Pancreas (tissue), 10 donors: ENCODE measurements at regions not wholly inside any gene's neighbourhood (a gene's known extent, or its start where the extent isn't known, plus 50 kb on each side); places are given as distances from the start of the nearest gene placed in this dataset.

Experiments
- ATAC-seq, 4 donors: fragments of 200-7000 bp; cut with Tn5 transposase; one replicate each; pipeline versions ENCODE4 v1.8.0 to v1.9.1; 2020; ENCODE audit warnings: mild to moderate bottlenecking in 4 of 4, moderate library complexity in 4 of 4
- DNase-seq, 6 donors: peaks; one replicate each; pipeline ENCODE4 v3.0.0-alpha.2; 2020
- FAIRE-seq: peaks from 2 replicates; lab custom pipeline; 2012; peaks lifted over from hg19 to GRCh38; lab: Jason Lieb, UNC
- H3K27ac ChIP-seq, 4 donors: fragments of 200-600 bp; sonication (generic); 1 replicate in 3 of 4; 2 replicates in 1 of 4; pipeline versions ENCODE4 v1.5.0 to v1.8.0; 2020
- H3K27me3 ChIP-seq, 4 donors: fragments of 200-600 bp; one replicate each; pipeline ENCODE4 v1.8.0; 2021
- H3K36me3 ChIP-seq, 3 donors: fragments of 200-600 bp; sonication (generic) in 1 of 3; one replicate each; pipeline versions ENCODE4 v1.5.0 to v1.8.0; 2020 to 2021
- H3K4me1 ChIP-seq, 3 donors: fragments of 200-600 bp; one replicate each; pipeline ENCODE4 v1.8.0; 2021
- H3K4me3 ChIP-seq, 4 donors: fragments of 200-600 bp; sonication (generic) in 2 of 4; one replicate each; pipeline versions ENCODE4 v1.5.0 to v1.8.0; 2020 to 2021
- H3K9me3 ChIP-seq, 4 donors: fragments of 200-600 bp; one replicate each; pipeline ENCODE4 v1.8.0; 2021
- CTCF ChIP-seq, 4 donors: fragments of 200-600 bp; sonication (generic) in 3 of 4; IDR thresholded peaks; one replicate each; pipeline versions ENCODE4 v1.5.0 to v1.8.0; 2021; ENCODE audit warnings: antibody characterized with exemption in 4 of 4
- WGBS, 2 donors: extraction: QIAGEN DNeasy Blood & Tissue Kit; methylation state at CpG; one replicate each; pipeline ENCODE4 v1.1.7; 2013; 5-methylcytosine and 5-hydroxymethylcytosine counted together
- intact Hi-C, 3 donors: fragments of 100-400 bp; cut with DNase I; formaldehyde crosslinking; loops; one replicate each; pipeline versions ENCODE4 v1.11.1 to v1.14.2; 2022
- donor health status: healthy with polysubstance abuse.
- donor health status: DM: no; HTN: no; CAD: no; lungs with moderate emphysema.
- donor health status: DM: no; HTN: no; CAD: no.
- donor health status: control.
- donor health status: control.
- donor health status: Bipolar disorder and iron deficiency.
- donor health status: DM: yes; HTN: yes; CAD: no.
- donor health status: DM: no; HTN: no; CAD: no.
- donor health status: DM: no; HTN: no; CAD: no.
- donor health status: DM: yes; HTN: yes; CAD: no.

- FAIRE-seq (no peak), DNase-seq (no peak)
- H3K4me3 ChIP-seq = no peak overlapping the region
Observed at GRCh38 chr17:74012465-74012864, 191.0 kb upstream of the RPL38 start.

GRCh38 chr17:74015316-74015715 is 188.2 kb upstream of the RPL38 start:
- H3K4me3 ChIP-seq = no peak overlapping the region
- FAIRE-seq (no peak), ATAC-seq (no peak), DNase-seq (no peak)
- peaks cover 0 to 3% (median 0%) of the 10 kb centered on the region in 4 donors for H3K27me3 ChIP-seq
- H3K36me3 ChIP-seq = no peaks in the 10 kb centered on the region
- no peaks in the 10 kb centered on the region for H3K9me3 ChIP-seq
- intact Hi-C loops = no loop called here
- TF ChIP-seq CTCF (IDR thresholded peaks at IDR 0.05) = no peak
- 68 to 74% methylated on average over 5 of the region's 5 CpGs for WGBS, 2 donors
- no peaks in the 10 kb centered on the region for H3K4me1 ChIP-seq
- H3K27ac ChIP-seq = no peak overlapping the region

More at GRCh38 chr17:74012465-74012864, 191.0 kb upstream of the RPL38 start:
- Histone ChIP-seq H3K4me1 (no peaks in the 10 kb centered on the region), H3K27ac (no peak overlapping the region), H3K9me3 (no peaks in the 10 kb centered on the region), H3K27me3 (peaks cover 0 to 12% (median 0%) of the 10 kb centered on the region in 4 donors), H3K36me3 (no peaks in the 10 kb centered on the region)
- intact Hi-C loops = no loop called here
- ATAC-seq = no peak
- WGBS, 2 donors = 23 to 33% methylated on average over 6 of the region's 6 CpGs
- no peak for TF ChIP-seq CTCF (IDR thresholded peaks at IDR 0.05)

DNA sequence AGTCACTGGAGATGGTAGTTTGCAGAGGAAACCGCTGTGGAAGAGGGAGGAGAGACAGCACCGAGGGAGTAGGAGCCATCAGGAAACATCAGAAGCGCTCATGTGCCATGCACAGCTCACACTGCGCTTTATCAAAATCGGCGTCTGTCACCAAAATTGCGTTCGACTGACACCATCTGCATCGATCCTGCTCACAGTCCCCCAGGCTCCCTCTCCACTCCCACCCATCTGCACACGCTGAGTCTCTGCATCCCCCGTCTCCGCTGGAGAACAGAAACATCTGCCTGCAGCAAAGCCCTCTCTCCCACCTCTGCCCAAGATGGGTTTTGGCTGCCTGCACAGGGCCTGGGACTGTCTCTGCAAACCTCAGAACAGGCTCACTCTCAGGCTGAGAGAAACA is 187.5 kb upstream of the RPL38 start:
- FAIRE-seq (no peak), DNase-seq (no peak), ATAC-seq (no peak)
- Histone ChIP-seq H3K9me3 (no peaks in the 10 kb centered on the region), H3K36me3 (no peaks in the 10 kb centered on the region), H3K4me3 (no peak overlapping the region), H3K4me1 (no peaks in the 10 kb centered on the region), H3K27ac (no peak overlapping the region), H3K27me3 (peaks cover 0 to 3% (median 0%) of the 10 kb centered on the region in 4 donors)
- WGBS, 2 donors = 65 to 73% methylated on average over 12 of the region's 12 CpGs
- intact Hi-C loops = no loop called here
- TF ChIP-seq CTCF (IDR thresholded peaks at IDR 0.05) = no peak

GRCh38 chr17:74016461-74016860 is 187.0 kb upstream of the RPL38 start:
- intact Hi-C loops = no loop called here
- DNase-seq (no peak), FAIRE-seq (no peak), ATAC-seq (no peak)
- no peaks in the 10 kb centered on the region for H3K36me3 ChIP-seq
- peaks cover 0 to 6% (median 0%) of the 10 kb centered on the region in 4 donors for H3K27me3 ChIP-seq
- H3K27ac ChIP-seq = no peak overlapping the region
- H3K4me1 ChIP-seq = no peaks in the 10 kb centered on the region
- 38 to 41% methylated on average over 8 of the region's 8 CpGs for WGBS, 2 donors
- no peak for TF ChIP-seq CTCF (IDR thresholded peaks at IDR 0.05)
- no peak overlapping the region for H3K4me3 ChIP-seq
- no peaks in the 10 kb centered on the region for H3K9me3 ChIP-seq

GRCh38 chr17:74017466-74017865 is 186.0 kb upstream of the RPL38 start:
- TF ChIP-seq CTCF (IDR thresholded peaks at IDR 0.05) = no peak
- no peaks in the 10 kb centered on the region for H3K36me3 ChIP-seq
- H3K9me3 ChIP-seq = no peaks in the 10 kb centered on the region
- H3K27me3 ChIP-seq = peaks cover 0 to 6% (median 0%) of the 10 kb centered on the region in 4 donors
- DNase-seq (no peak), ATAC-seq (no peak), FAIRE-seq (no peak)
- H3K4me1 ChIP-seq = no peaks in the 10 kb centered on the region
- 72 to 73% methylated on average over 8 of the region's 8 CpGs for WGBS, 2 donors
- intact Hi-C loops = no loop called here
- H3K27ac ChIP-seq = no peak overlapping the region
- no peak overlapping the region for H3K4me3 ChIP-seq
